Stomach (tissue), 8 donors: ENCODE measurements at regions not wholly inside any gene's neighbourhood (a gene's known extent, or its start where the extent isn't known, plus 50 kb on each side); places are given as distances from the start of the nearest gene placed in this dataset.

ENCODE experiments used
- DNase-seq, 2 donors: peaks; one replicate each; pipeline versions ENCODE4 v3.0.0 to v3.0.0-alpha.2; 2013 to 2019
- H3K27ac ChIP-seq, 5 donors: fragments of 200-600 bp in 4 of 5; sonication (generic) in 4 of 5; one replicate each; pipeline ENCODE4 v1.5.1; 2013 to 2019; ENCODE audit warnings: mild to moderate bottlenecking in 1 of 5, moderate library complexity in 1 of 5
- H3K27me3 ChIP-seq, 3 donors: fragments of 200-600 bp; sonication (generic); one replicate each; pipeline ENCODE4 v1.5.1; 2017 to 2019; ENCODE audit warnings: mixed run types in 1 of 3
- H3K36me3 ChIP-seq, 4 donors: fragments of 200-600 bp; sonication (generic); 1 replicate in 3 of 4; 2 replicates in 1 of 4; pipeline ENCODE4 v1.5.1; 2016 to 2019
- H3K4me1 ChIP-seq, 4 donors: fragments of 200-600 bp; sonication (generic); one replicate each; pipeline ENCODE4 v1.5.1; 2016 to 2019
- H3K4me3 ChIP-seq, 4 donors: fragments of 200-600 bp; sonication (generic) in 3 of 4; one replicate each; pipeline ENCODE4 v1.5.1; 2016 to 2019; ENCODE audit warnings: mild to moderate bottlenecking in 1 of 4
- H3K9me3 ChIP-seq, 4 donors: fragments of 200-600 bp; sonication (generic); one replicate each; pipeline ENCODE4 v1.5.1; 2016 to 2019
- CTCF ChIP-seq, 7 experiments: fragments of 450-650 bp in 4 of 7; fragments of 200-600 bp in 3 of 7; sonication (generic) in 3 of 7; IDR thresholded peaks; one replicate each; pipeline ENCODE4 v1.5.1; 2016 to 2019; ENCODE audit warnings: antibody characterized with exemption in 7 of 7, control low read depth in 2 of 7, mild to moderate bottlenecking in 1 of 7
- EP300 ChIP-seq: sonication (generic); formaldehyde crosslinking; IDR thresholded peaks from one replicate; pipeline ENCODE4 v1.6.1; 2017; ENCODE audit warnings: antibody characterized with exemption
- POLR2A ChIP-seq, 4 donors: fragments of 450-650 bp; IDR thresholded peaks; one replicate each; pipeline ENCODE4 v1.6.1; 2016; ENCODE audit warnings: antibody characterized with exemption in 4 of 4, control low read depth in 2 of 4, mild to moderate bottlenecking in 1 of 4, moderate library complexity in 1 of 4
- POLR2AphosphoS5 ChIP-seq, 3 donors: sonication (generic); formaldehyde crosslinking; IDR thresholded peaks; one replicate each; pipeline ENCODE4 v1.6.1; 2016; ENCODE audit warnings: antibody characterized with exemption in 3 of 3
- WGBS, 5 donors: extraction: QIAGEN DNeasy Blood & Tissue Kit in 3 of 5; methylation state at CpG; one replicate each; pipeline versions ENCODE4 v1.1.5 to v1.1.7; 2013 to 2018; 5-methylcytosine and 5-hydroxymethylcytosine counted together
- intact Hi-C: fragments of 100-400 bp; cut with DNase I; formaldehyde crosslinking; loops from one replicate; pipeline ENCODE4 v1.15.1; 2023; ENCODE audit warnings: low total_unique reads
- donor health status: healthy with polysubstance abuse.
- donor health status: Bipolar disorder and iron deficiency.
- donor health status: healthy.

- peaks cover 0 to 5% (median 0%) of the 10 kb centered on the region in 3 donors for H3K27me3 ChIP-seq
- H3K4me1 ChIP-seq: no peaks in the 10 kb centered on the region
- no peak overlapping the region for H3K27ac ChIP-seq
- TF ChIP-seq CTCF (IDR thresholded peaks at IDR 0.05) (no peak), POLR2AphosphoS5 (IDR thresholded peaks at IDR 0.05) (no peak), POLR2A (IDR thresholded peaks at IDR 0.05) (no peak), EP300 (no peak)
- intact Hi-C loops: no loop called here
- DNase-seq: no peak
- H3K9me3 ChIP-seq: no peaks in the 10 kb centered on the region
- H3K36me3 ChIP-seq: no peaks in the 10 kb centered on the region
- H3K4me3 ChIP-seq: no peak overlapping the region
- WGBS, 5 donors: 77 to 83% (median 80%) methylated on average over 4 of the region's 4 CpGs
These were observed 91.8 kb upstream of the GOLGA8J start for GRCh38 chr15:29990954-29991353.

GRCh38 chr15:29990035-29990434, 92.7 kb upstream of the GOLGA8J start:
- Histone ChIP-seq H3K4me1 (no peaks in the 10 kb centered on the region), H3K27ac (no peak overlapping the region), H3K9me3 (no peaks in the 10 kb centered on the region), H3K27me3 (peaks cover 0 to 9% (median 0%) of the 10 kb centered on the region in 3 donors), H3K36me3 (no peaks in the 10 kb centered on the region), H3K4me3 (no peak overlapping the region)
- TF ChIP-seq POLR2AphosphoS5 (IDR thresholded peaks at IDR 0.05): no peak
- TF ChIP-seq CTCF (IDR thresholded peaks at IDR 0.05): no peak
- no peak for TF ChIP-seq EP300
- TF ChIP-seq POLR2A (IDR thresholded peaks at IDR 0.05): no peak
- 31 to 49% (median 41%) methylated on average over 2 of the region's 2 CpGs for WGBS, 5 donors
- no peak for DNase-seq
- intact Hi-C loops: no loop called here

- Histone ChIP-seq H3K9me3 (no peaks in the 10 kb centered on the region), H3K27ac (no peak overlapping the region), H3K27me3 (peaks cover 0 to 8% (median 0%) of the 10 kb centered on the region in 3 donors), H3K36me3 (no peaks in the 10 kb centered on the region), H3K4me3 (no peak overlapping the region), H3K4me1 (no peaks in the 10 kb centered on the region)
- 39 to 65% (median 54%) methylated on average over 3 of the region's 3 CpGs for WGBS, 5 donors
- TF ChIP-seq POLR2AphosphoS5 (IDR thresholded peaks at IDR 0.05) (no peak), CTCF (IDR thresholded peaks at IDR 0.05) (no peak), EP300 (no peak), POLR2A (IDR thresholded peaks at IDR 0.05) (no peak)
- intact Hi-C loops: no loop called here
- no peak for DNase-seq
These were observed 94.1 kb upstream of the GOLGA8J start for GRCh38 chr15:29988701-29989100.

GRCh38 chr15:29986946-29987345, 95.8 kb upstream of the GOLGA8J start:
- Histone ChIP-seq H3K27me3 (peaks cover 0 to 8% (median 0%) of the 10 kb centered on the region in 3 donors), H3K4me3 (no peak overlapping the region), H3K4me1 (no peaks in the 10 kb centered on the region), H3K9me3 (no peaks in the 10 kb centered on the region), H3K27ac (no peak overlapping the region), H3K36me3 (no peaks in the 10 kb centered on the region)
- intact Hi-C loops: no loop called here
- TF ChIP-seq CTCF (IDR thresholded peaks at IDR 0.05) (no peak), POLR2AphosphoS5 (IDR thresholded peaks at IDR 0.05) (no peak), EP300 (no peak), POLR2A (IDR thresholded peaks at IDR 0.05) (no peak)
- 40 to 71% (median 58%) methylated on average over 2 of the region's 2 CpGs for WGBS, 5 donors
- DNase-seq: no peak
